Breast epithelium (tissue), 3 donors: ENCODE measurements at regions not wholly inside any gene's neighbourhood (a gene's known extent, or its start where the extent isn't known, plus 50 kb on each side); places are given as distances from the start of the nearest gene placed in this dataset.

Experiments
- CTCF ChIP-seq, 3 donors: fragments of 450-650 bp; IDR thresholded peaks; one replicate each; pipeline ENCODE4 v1.5.1; 2016 to 2017; ENCODE audit warnings: antibody characterized with exemption in 3 of 3, mild to moderate bottlenecking in 3 of 3, moderate library complexity in 3 of 3
- POLR2A ChIP-seq: fragments of 450-650 bp; IDR thresholded peaks from one replicate; pipeline ENCODE4 v1.6.1; 2016; ENCODE audit warnings: antibody characterized with exemption, mild to moderate bottlenecking, moderate library complexity
- POLR2AphosphoS5 ChIP-seq, 3 donors: sonication (generic); formaldehyde crosslinking; IDR thresholded peaks; one replicate each; pipeline ENCODE4 v1.6.1; 2017; ENCODE audit warnings: antibody characterized with exemption in 3 of 3

DNA sequence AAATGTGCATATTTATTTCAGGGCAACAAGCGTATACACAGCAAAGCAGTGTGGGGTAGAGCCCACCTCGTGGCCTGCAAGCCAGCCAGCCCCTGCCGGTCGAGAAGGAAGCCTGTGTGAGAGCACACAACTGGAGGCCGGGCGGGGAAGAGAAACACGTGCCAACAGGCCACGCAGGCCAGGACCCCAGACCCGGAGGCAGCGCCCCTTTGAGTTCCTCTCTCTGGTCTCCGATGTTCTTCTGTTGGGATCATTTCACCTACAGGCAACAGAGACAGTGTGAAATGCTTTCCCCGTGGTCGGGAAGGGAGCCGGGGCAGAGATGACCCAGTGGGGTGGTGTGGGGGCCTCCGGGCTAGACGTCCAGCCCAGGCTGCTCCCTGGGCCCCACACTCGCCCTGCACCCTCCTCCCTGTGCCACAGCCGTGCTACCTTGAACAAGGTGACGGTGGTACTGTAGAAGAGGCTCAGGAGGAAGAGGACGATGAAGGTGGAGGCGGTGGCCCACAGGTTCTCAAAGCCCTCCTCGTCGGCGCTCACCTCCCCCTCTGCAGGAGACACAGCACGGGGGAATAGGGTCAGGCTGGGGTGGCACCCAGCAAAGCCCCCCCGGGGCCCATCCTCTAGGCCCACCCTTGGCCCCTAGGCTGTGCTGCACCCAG is 325.5 kb downstream of the TMEM121 start:
- TF ChIP-seq POLR2A (no peak), CTCF (IDR thresholded peaks at IDR 0.05) (no peak), POLR2AphosphoS5 (IDR thresholded peaks at IDR 0.05) (no peak)
